IMR-90 (cell line): ENCODE measurements at regions not wholly inside any gene's neighbourhood (a gene's known extent, or its start where the extent isn't known, plus 50 kb on each side); places are given as distances from the start of the nearest gene placed in this dataset.

Source experiments
- ATAC-seq: fragments of 200-7000 bp; cut with Tn5 transposase; 2 replicates; pipeline ENCODE4 v1.9.1; 2020; ENCODE audit warnings: low read depth, mild to moderate bottlenecking, moderate library complexity
- BruUV-seq: library from RNA; stranded (reverse); fragments of 400-500 nt; replicated peaks from 2 replicates; lab custom pipeline; 2021; lab: Mats Ljungman, UMichigan
- CTCF ChIA-PET: fragments of 300-600 bp; formaldehyde crosslinking; extraction: SDS; loops from one replicate; lab custom pipeline; 2021; ENCODE audit warnings: antibody characterized with exemption; lab: Yijun Ruan, JAX
- POLR2A ChIA-PET: fragments of 300-600 bp; sonication (Branson Sonifier 250); formaldehyde crosslinking; loops from one replicate; lab custom pipeline; 2022; ENCODE audit warnings: antibody characterized with exemption; ENCODE audit not compliant: unreplicated experiment; lab: Charles Lee
- DNase-seq: peaks from one replicate; pipeline ENCODE4 v3.0.0; 2013
- H2AFZ ChIP-seq: replicated peaks from 2 replicates; pipeline ENCODE3; 2013; ENCODE audit warnings: low read length, mild to moderate bottlenecking; ENCODE audit not compliant: poor library complexity
- H2AK5ac ChIP-seq: 2 replicates; pipeline ENCODE4 v1.6.1; 2013; ENCODE audit warnings: low read depth, low read length, inconsistent platforms
- H2AK9ac ChIP-seq: replicated peaks from 2 replicates; pipeline ENCODE3; 2013; ENCODE audit warnings: mild to moderate bottlenecking, low read depth, low read length, moderate library complexity; ENCODE audit not compliant: poor library complexity
- H2BK120ac ChIP-seq: 2 replicates; pipeline ENCODE4 v1.6.1; 2013; ENCODE audit warnings: low read depth, low read length, inconsistent platforms
- H2BK15ac ChIP-seq: 3 replicates; pipeline ENCODE4 v1.6.1; 2013; ENCODE audit warnings: low read depth, low read length, inconsistent platforms
- H2BK20ac ChIP-seq: 2 replicates; pipeline ENCODE4 v1.6.1; 2013; ENCODE audit warnings: low read depth, mild to moderate bottlenecking, inconsistent platforms, low read length, moderate library complexity
- H2BK5ac ChIP-seq: 2 replicates; pipeline ENCODE4 v1.6.1; 2013; ENCODE audit warnings: mild to moderate bottlenecking, low read depth, low read length, inconsistent platforms; ENCODE audit not compliant: poor library complexity, severe bottlenecking
- H3K14ac ChIP-seq: replicated peaks from 2 replicates; pipeline ENCODE4 v1.6.1; 2013; ENCODE audit warnings: low read depth, low read length, inconsistent platforms
- H3K18ac ChIP-seq: 2 replicates; pipeline ENCODE4 v1.6.1; 2013; ENCODE audit warnings: low read depth, low read length, control low read depth
- H3K23ac ChIP-seq: 2 replicates; pipeline ENCODE4 v1.6.1; 2013; ENCODE audit warnings: low read depth, low read length, inconsistent platforms
- H3K27ac ChIP-seq: 2 replicates; pipeline ENCODE4 v1.5.1; 2013; ENCODE audit warnings: mild to moderate bottlenecking, control low read depth, low read length; ENCODE audit not compliant: insufficient read depth
- H3K27me3 ChIP-seq: 2 replicates; pipeline ENCODE4 v1.6.1; 2013; ENCODE audit warnings: low read length; ENCODE audit not compliant: control insufficient read depth, insufficient read depth
- H3K36me3 ChIP-seq: 2 replicates; pipeline ENCODE4 v1.6.1; 2013; ENCODE audit warnings: low read length, mixed read lengths; ENCODE audit not compliant: control insufficient read depth, insufficient read depth
- H3K4ac ChIP-seq: 2 replicates; pipeline ENCODE4 v1.6.1; 2013; ENCODE audit warnings: low read depth, low read length, inconsistent platforms
- H3K4me1 ChIP-seq: 2 replicates; pipeline ENCODE4 v1.6.1; 2013; ENCODE audit warnings: low read length, mixed read lengths; ENCODE audit not compliant: control insufficient read depth, insufficient read depth
- H3K4me2 ChIP-seq: 2 replicates; pipeline ENCODE4 v1.6.1; 2013; ENCODE audit warnings: low read depth, mild to moderate bottlenecking, control low read depth, low read length, moderate library complexity
- H3K4me3 ChIP-seq: 2 replicates; pipeline ENCODE4 v1.5.1; 2013; ENCODE audit warnings: low read depth, mild to moderate bottlenecking, control low read depth, low read length, moderate library complexity; ENCODE audit not compliant: insufficient read depth
- H3K56ac ChIP-seq: 2 replicates; pipeline ENCODE4 v1.6.1; 2013; ENCODE audit warnings: low read length, inconsistent platforms; ENCODE audit not compliant: insufficient read depth; ENCODE audit errors: extremely low read depth
- H3K79me1 ChIP-seq, 2 experiments: 2 replicates each; pipeline ENCODE4 v1.6.1; 2013; ENCODE audit warnings: low read length in 2 of 2, inconsistent platforms in 1 of 2, low read depth in 1 of 2
- H3K9ac ChIP-seq: 2 replicates; pipeline ENCODE4 v1.6.1; 2013; ENCODE audit warnings: low read depth, low read length, control low read depth
- H3K9me1 ChIP-seq: 2 replicates; pipeline ENCODE4 v1.6.1; 2013; ENCODE audit warnings: low read length, inconsistent platforms; ENCODE audit not compliant: insufficient read depth
- H3K9me3 ChIP-seq: 2 replicates; pipeline ENCODE4 v1.6.1; 2013; ENCODE audit warnings: low read length; ENCODE audit not compliant: control insufficient read depth, insufficient read depth
- H4K20me1 ChIP-seq: 2 replicates; pipeline ENCODE4 v1.6.1; 2013; ENCODE audit warnings: low read length, inconsistent platforms; ENCODE audit not compliant: insufficient read depth
- H4K5ac ChIP-seq: 2 replicates; pipeline ENCODE4 v1.6.1; 2013; ENCODE audit warnings: mild to moderate bottlenecking, low read depth, low read length, control low read depth
- H4K8ac ChIP-seq, 2 experiments: 2 replicates each; pipeline ENCODE4 v1.6.1; 2013; ENCODE audit warnings: low read depth in 2 of 2, low read length in 2 of 2, control low read depth in 1 of 2, inconsistent platforms in 1 of 2
- H4K91ac ChIP-seq: 2 replicates; pipeline ENCODE4 v1.6.1; 2013; ENCODE audit warnings: low read depth, low read length, inconsistent platforms; ENCODE audit not compliant: insufficient read depth
- CEBPB ChIP-seq: IDR thresholded peaks from 2 replicates; pipeline ENCODE4 v1.6.1; 2012; ENCODE audit warnings: low read depth, low read length, improper control_type of control experiment
- CHD1 ChIP-seq: IDR thresholded peaks from 2 replicates; pipeline ENCODE4 v1.6.1; 2012; ENCODE audit warnings: low read depth, low read length, improper control_type of control experiment
- ELK1 ChIP-seq: fragments of 150-350 bp; IDR thresholded peaks from 2 replicates; pipeline ENCODE4 v1.6.1; 2016; ENCODE audit warnings: low read depth, mild to moderate bottlenecking, low read length, moderate library complexity, borderline replicate concordance
- MAZ ChIP-seq: IDR thresholded peaks from 2 replicates; pipeline ENCODE4 v1.6.1; 2012; ENCODE audit warnings: low read depth, mild to moderate bottlenecking, low read length, improper control_type of control experiment, moderate library complexity, borderline replicate concordance
- MXI1 ChIP-seq: IDR thresholded peaks from 2 replicates; pipeline ENCODE4 v1.6.1; 2012; ENCODE audit warnings: low read depth, mild to moderate bottlenecking, low read length, moderate library complexity, borderline replicate concordance
- NFE2L2 ChIP-seq: fragments of 150-350 bp; IDR thresholded peaks from 2 replicates; pipeline ENCODE4 v1.6.1; 2016; ENCODE audit warnings: low read depth, mild to moderate bottlenecking, low read length
- POLR2A ChIP-seq: IDR thresholded peaks from 2 replicates; pipeline ENCODE4 v1.6.1; 2012; ENCODE audit warnings: mild to moderate bottlenecking, low read depth, low read length
- RAD21 ChIP-seq: IDR thresholded peaks from 2 replicates; pipeline ENCODE4 v1.6.1; 2012; ENCODE audit warnings: low read length, improper control_type of control experiment
- RCOR1 ChIP-seq: IDR thresholded peaks from 2 replicates; pipeline ENCODE4 v1.6.1; 2012; ENCODE audit warnings: mild to moderate bottlenecking, low read length, improper control_type of control experiment; ENCODE audit not compliant: insufficient replicate concordance
- WGBS, 2 experiments: methylation state at CpG; one replicate each; pipeline versions ENCODE4 v1.1.5 to v1.1.7; 2013; ENCODE audit warnings: missing lambda C conversion rate in 2 of 2; ENCODE audit not compliant: insufficient read length in 1 of 2; ENCODE audit errors: extremely low coverage in 2 of 2; 5-methylcytosine and 5-hydroxymethylcytosine counted together
- dilution Hi-C: fragments of 300-500 bp; cut with HindIII; formaldehyde crosslinking; loops from one replicate; pipeline ENCODE4 v1.14.3; 2018; ENCODE audit warnings: low sequenced_read_pairs; ENCODE audit not compliant: unreplicated experiment
- in situ Hi-C: fragments of 300-500 bp; cut with MboI; formaldehyde crosslinking; loops from 3 replicates; pipeline ENCODE4 v1.14.3; 2019; ENCODE audit warnings: low sequenced_read_pairs, inconsistent platforms, mixed read lengths
- intact Hi-C: fragments of 100-400 bp; cut with micrococcal nuclease; formaldehyde crosslinking; loops from 2 replicates; pipeline ENCODE4 v1.10.0; 2022

- ATAC-seq (no peak), DNase-seq (no peak)
- Histone ChIP-seq H3K36me3 (no peaks in the 10 kb centered on the region), H2AFZ (no peak overlapping the region), H2AK5ac (no peak overlapping the region), H4K91ac (no peak overlapping the region), H3K4me3 (no peak overlapping the region), H3K4me2 (no peak overlapping the region), H3K27me3 (no peaks in the 10 kb centered on the region), H3K9me1 (no peaks in the 10 kb centered on the region), H3K14ac (no peak overlapping the region), H3K79me1 (no peaks in the 10 kb centered on the region), H4K8ac (no peak overlapping the region), H3K9ac (no peak overlapping the region), H2BK20ac (no peak overlapping the region), H4K20me1 (no peaks in the 10 kb centered on the region), H3K23ac (no peak overlapping the region), H3K9me3 (peaks cover 2% of the 10 kb centered on the region; the same call in 1 of the 2 replicates), H2AK9ac (no peak overlapping the region), H3K27ac (no peak overlapping the region), H4K5ac (no peak overlapping the region), H2BK120ac (no peak overlapping the region), H2BK15ac (no peak overlapping the region), H3K4me1 (no peaks in the 10 kb centered on the region), H3K18ac (no peak overlapping the region), H3K4ac (no peak overlapping the region), H2BK5ac (no peak overlapping the region), H3K56ac (no peak overlapping the region)
- intact Hi-C loops (no loop called here), in situ Hi-C loops (no loop called here), dilution Hi-C loops (no loop called here)
- POLR2A ChIA-PET, result no interaction called here
- WGBS, 2 experiments, result no CpG with 5 or more reads among the region's 1 CpG
- CTCF ChIA-PET, result no interaction called here
- no peak for TF ChIP-seq CHD1
- no peak for TF ChIP-seq RAD21
- TF ChIP-seq MXI1, result no peak
- no peak for TF ChIP-seq NFE2L2
- no peak for TF ChIP-seq ELK1
- no peak for TF ChIP-seq RCOR1
- TF ChIP-seq CEBPB, result no peak
- no peak for TF ChIP-seq POLR2A
- TF ChIP-seq MAZ, result no peak
- no TSS peak for BruUV-seq
Measured at GRCh38 chr2:81303321-81303720, 998.8 kb upstream of the LRRTM1 start.
